GM12878 (cell line): ENCODE measurements at regions not wholly inside any gene's neighbourhood (a gene's known extent, or its start where the extent isn't known, plus 50 kb on each side); places are given as distances from the start of the nearest gene placed in this dataset.

Experiments
- ATAC-seq: fragments of 200-7000 bp; cut with Tn5 transposase; 3 replicates; pipeline ENCODE4 v1.9.1; 2020; ENCODE audit warnings: mild to moderate bottlenecking, moderate library complexity
- BruUV-seq: library from RNA; stranded (reverse); fragments of 400-500 nt; replicated peaks from 2 replicates; lab custom pipeline; 2021; lab: Mats Ljungman, UMichigan
- CTCF ChIA-PET: fragments of 300-600 bp; sonication (Branson Sonifier 250); formaldehyde crosslinking; extraction: SDS; loops from one replicate; lab custom pipeline; 2021; ENCODE audit warnings: inconsistent platforms; lab: Yijun Ruan, JAX
- POLR2A ChIA-PET: fragments of 350-600 bp; formaldehyde crosslinking; extraction: SDS; loops from one replicate; lab custom pipeline; 2021; ENCODE audit warnings: inconsistent platforms; lab: Charles Lee
- RAD21 ChIA-PET: fragments of 300-600 bp; sonication (Branson Sonifier 250); formaldehyde crosslinking; loops from one replicate; lab custom pipeline; 2023; ENCODE audit warnings: antibody characterized with exemption; ENCODE audit not compliant: unreplicated experiment; lab: Charles Lee
- SMC1A ChIA-PET: fragments of 300-600 bp; sonication (Branson Sonifier 250); formaldehyde crosslinking; loops from one replicate; lab custom pipeline; 2023; ENCODE audit not compliant: unreplicated experiment, uncharacterized antibody; lab: Charles Lee
- DNase-seq: peaks from one replicate; pipeline ENCODE4 v3.0.0-alpha.2; 2011; ENCODE audit warnings: low read depth, low spot score
- FAIRE-seq: peaks from 3 replicates; lab custom pipeline; 2011; peaks lifted over from hg19 to GRCh38; lab: Jason Lieb, UNC
- H2AFZ ChIP-seq: 2 replicates; pipeline ENCODE4 v1.6.0; 2011; ENCODE audit warnings: low read depth, low read length, control low read depth; ENCODE audit not compliant: control insufficient read depth
- H3K27ac ChIP-seq: 2 replicates; pipeline ENCODE4 v1.5.1; 2011; ENCODE audit warnings: control low read depth; ENCODE audit not compliant: control insufficient read depth, insufficient read depth
- H3K27me3 ChIP-seq, 2 experiments: replicated peaks in 1 of 2; 2 replicates each; pipeline versions ENCODE4 v1.6.0 to v1.6.1; 2011; ENCODE audit warnings: low read length in 1 of 2; ENCODE audit not compliant: control insufficient read depth in 2 of 2, insufficient read depth in 2 of 2
- H3K36me3 ChIP-seq, 2 experiments: 2 replicates each; pipeline ENCODE4 v1.5.1; 2011; ENCODE audit warnings: low read length in 1 of 2; ENCODE audit not compliant: control insufficient read depth in 2 of 2, insufficient read depth in 2 of 2
- H3K4me1 ChIP-seq: 2 replicates; pipeline ENCODE4 v1.6.1; 2011; ENCODE audit warnings: mild to moderate bottlenecking, low read length, moderate library complexity, mixed read lengths; ENCODE audit not compliant: control insufficient read depth, insufficient read depth
- H3K4me2 ChIP-seq: 2 replicates; pipeline ENCODE4 v1.6.0; 2011; ENCODE audit warnings: control low read depth; ENCODE audit not compliant: control insufficient read depth, insufficient read depth
- H3K4me3 ChIP-seq: fragments of 200-600 bp; sonication (generic); 2 replicates; pipeline ENCODE4 v1.5.1; 2016
- H3K79me2 ChIP-seq: 2 replicates; pipeline ENCODE4 v1.6.0; 2011; ENCODE audit warnings: low read length; ENCODE audit not compliant: control insufficient read depth, insufficient read depth
- H3K9ac ChIP-seq: 2 replicates; pipeline ENCODE4 v1.8.0; 2011; ENCODE audit warnings: low read length, control low read depth, mixed read lengths; ENCODE audit not compliant: control insufficient read depth, insufficient read depth
- H3K9me3 ChIP-seq: replicated peaks from 3 replicates; pipeline ENCODE4 v1.5.1; 2011; ENCODE audit warnings: mild to moderate bottlenecking, low read length; ENCODE audit not compliant: control insufficient read depth, insufficient read depth
- H4K20me1 ChIP-seq: 2 replicates; pipeline ENCODE4 v1.6.0; 2011; ENCODE audit not compliant: control insufficient read depth, insufficient read depth
- BACH1 ChIP-seq: fragments of 450-650 bp; IDR thresholded peaks from 2 replicates; pipeline ENCODE4 v1.6.1; 2017; ENCODE audit warnings: mild to moderate bottlenecking, borderline replicate concordance
- BMI1 ChIP-seq: fragments of 450-650 bp; IDR thresholded peaks from 2 replicates; pipeline ENCODE4 v1.6.1; 2016; ENCODE audit warnings: mild to moderate bottlenecking, moderate library complexity, borderline replicate concordance
- BRCA1 ChIP-seq: IDR thresholded peaks from 2 replicates; pipeline ENCODE4 v1.6.1; 2011; ENCODE audit warnings: low read depth, low read length, improper control_type of control experiment
- HDGF ChIP-seq: fragments of 450-650 bp; IDR thresholded peaks from 2 replicates; pipeline ENCODE4 v1.6.1; 2016; ENCODE audit warnings: antibody characterized with exemption
- KLF5 ChIP-seq: fragments of 450-650 bp; IDR thresholded peaks from 2 replicates; pipeline ENCODE4 v1.6.1; 2014; ENCODE audit warnings: mild to moderate bottlenecking; ENCODE audit not compliant: partially characterized antibody
- LARP7 ChIP-seq: fragments of 450-650 bp; IDR thresholded peaks from 2 replicates; pipeline ENCODE4 v1.6.1; 2017; ENCODE audit warnings: mild to moderate bottlenecking
- MYB ChIP-seq: fragments of 150-350 bp; IDR thresholded peaks from 2 replicates; pipeline ENCODE4 v1.6.1; 2014; ENCODE audit warnings: mild to moderate bottlenecking, low read depth, low read length, borderline replicate concordance
- NRF1 ChIP-seq: conservative IDR thresholded peaks from 2 replicates; pipeline ENCODE4 v1.6.1; 2011; ENCODE audit warnings: mild to moderate bottlenecking, low read depth, low read length, improper control_type of control experiment
- POLR2A ChIP-seq: IDR thresholded peaks from 2 replicates; pipeline ENCODE4 v1.6.1; 2011; ENCODE audit warnings: low read depth, mild to moderate bottlenecking, low read length
- POLR2AphosphoS5 ChIP-seq: IDR thresholded peaks from 2 replicates; pipeline ENCODE4 v1.6.1; 2011; ENCODE audit warnings: mild to moderate bottlenecking, low read length, inconsistent platforms
- RELB ChIP-seq: fragments of 450-650 bp; IDR thresholded peaks from 2 replicates; pipeline ENCODE4 v1.6.1; 2017; ENCODE audit warnings: low read depth, mild to moderate bottlenecking, moderate library complexity
- SIN3A ChIP-seq: IDR thresholded peaks from 2 replicates; pipeline ENCODE4 v1.6.1; 2012; ENCODE audit warnings: low read depth, low read length, improper control_type of control experiment
- SIX5 ChIP-seq: IDR thresholded peaks from 2 replicates; pipeline ENCODE4 v1.6.1; 2011; ENCODE audit warnings: mild to moderate bottlenecking, low read depth, low read length, moderate library complexity; ENCODE audit not compliant: severe bottlenecking
- SMAD5 ChIP-seq: IDR thresholded peaks from 2 replicates; pipeline ENCODE4 v1.6.1; 2016; ENCODE audit warnings: antibody characterized with exemption, low read depth
- SRF ChIP-seq, 2 experiments: IDR thresholded peaks; 2 replicates each; pipeline ENCODE4 v1.6.1; 2011; ENCODE audit warnings: low read depth in 2 of 2, low read length in 2 of 2, mild to moderate bottlenecking in 1 of 2, moderate library complexity in 1 of 2
- STAT3 ChIP-seq: IDR thresholded peaks from 2 replicates; pipeline ENCODE4 v1.6.1; 2011; ENCODE audit warnings: low read depth, low read length, improper control_type of control experiment
- YY1 ChIP-seq: IDR thresholded peaks from 2 replicates; pipeline ENCODE4 v1.6.1; 2011; ENCODE audit warnings: low read depth, mild to moderate bottlenecking, low read length
- ZNF207 ChIP-seq: fragments of 450-650 bp; IDR thresholded peaks from 2 replicates; pipeline ENCODE4 v1.6.1; 2014; ENCODE audit warnings: antibody characterized with exemption, mild to moderate bottlenecking, borderline replicate concordance
- ZZZ3 ChIP-seq: IDR thresholded peaks from 2 replicates; pipeline ENCODE4 v1.6.1; 2011; ENCODE audit warnings: low read depth; ENCODE audit not compliant: control insufficient read depth, insufficient read length
- WGBS: methylation state at CpG from one replicate; pipeline ENCODE4 v1.1.6; 2016; ENCODE audit warnings: low lambda C conversion rate; ENCODE audit not compliant: insufficient replicate concordance, insufficient coverage; ENCODE audit errors: missing lambda C conversion rate; 5-methylcytosine and 5-hydroxymethylcytosine counted together
- in situ Hi-C: fragments of 300-500 bp; cut with MboI; formaldehyde crosslinking; loops from 9 replicates; pipeline ENCODE4 v1.14.3; 2018; ENCODE audit warnings: mixed read lengths
- intact Hi-C: fragments of 100-400 bp; cut with micrococcal nuclease; formaldehyde crosslinking; loops from one replicate; pipeline ENCODE4 v1.14.2; 2022; ENCODE audit not compliant: unreplicated experiment

GRCh38 chr6:10250655-10251220 lies 164.1 kb downstream of the TFAP2A start:
- Histone ChIP-seq H3K4me3 (no peak overlapping the region), H3K9me3 (no peaks in the 10 kb centered on the region), H3K4me2 (no peak overlapping the region), H3K9ac (no peak overlapping the region), H4K20me1 (no peaks in the 10 kb centered on the region), H3K27me3 (no peaks in the 10 kb centered on the region; a peak in 1 of 4 replicates), H3K4me1 (no peaks in the 10 kb centered on the region), H2AFZ (no peak overlapping the region), H3K27ac (no peak overlapping the region), H3K36me3 (no peaks in the 10 kb centered on the region), H3K79me2 (no peaks in the 10 kb centered on the region)
- SMC1A ChIA-PET: no interaction called here
- CTCF ChIA-PET: no interaction called here
- RAD21 ChIA-PET: no interaction called here
- no peak for ATAC-seq
- no peak for DNase-seq
- in situ Hi-C loops (loop anchor here (5.0 kb wide), 1 partner anchor 187 kb away; no protein-coding TSS in a partner anchor), intact Hi-C loops (no loop called here)
- FAIRE-seq: no peak
- WGBS: 1% methylated on average over 4 of the region's 4 CpGs
- POLR2A ChIA-PET: no interaction called here
- no peak for TF ChIP-seq LARP7
- TF ChIP-seq BACH1: no peak
- TF ChIP-seq SIN3A: no peak
- no peak for TF ChIP-seq MYB
- TF ChIP-seq POLR2A: no peak
- TF ChIP-seq YY1: no peak
- no peak for TF ChIP-seq SMAD5
- TF ChIP-seq POLR2AphosphoS5: no peak
- no peak for TF ChIP-seq BRCA1
- TF ChIP-seq NRF1: no peak
- no peak for TF ChIP-seq RELB
- TF ChIP-seq STAT3: no peak
- TF ChIP-seq ZZZ3: no peak
- TF ChIP-seq SIX5: no peak
- no peak for TF ChIP-seq HDGF
- no peak for TF ChIP-seq ZNF207
- no peak for TF ChIP-seq KLF5
- TF ChIP-seq SRF (IDR thresholded peaks at IDR 0.05; ENCODE audit: low read depth in 2 of 2, low read length in 2 of 2): no peak
- no peak for TF ChIP-seq BMI1
- BruUV-seq: no TSS peak
